HG02588 (cell line): ENCODE measurements at regions not wholly inside any gene's neighbourhood (a gene's known extent, or its start where the extent isn't known, plus 50 kb on each side); places are given as distances from the start of the nearest gene placed in this dataset.

ENCODE experiments used
- ATAC-seq: cut with Tn5 transposase; IDR thresholded peaks from one replicate; pipeline ENCODE4 v1.9.1; 2021; ENCODE audit warnings: mild to moderate bottlenecking, moderate library complexity; ENCODE audit not compliant: unreplicated experiment

GRCh38 chr13:83229574-83230305, 652.5 kb downstream of the SLITRK1 start:
- ATAC-seq, result no peak

- no peak for ATAC-seq
Measured at GRCh38 chr13:83223546-83223945, 658.7 kb downstream of the SLITRK1 start.

GRCh38 chr13:83221813-83222241, 660.4 kb downstream of the SLITRK1 start:
- ATAC-seq, result no peak

GRCh38 chr13:83221256-83221655, 661.0 kb downstream of the SLITRK1 start:
- ATAC-seq, result no peak

GRCh38 chr13:83220241-83220640, 662.0 kb downstream of the SLITRK1 start:
- ATAC-seq, result no peak

- ATAC-seq, result no peak
Measured at GRCh38 chr13:83219832-83220231, 662.4 kb downstream of the SLITRK1 start.

GRCh38 chr13:83216479-83217245, 665.6 kb downstream of the SLITRK1 start:
- no peak for ATAC-seq

- ATAC-seq, result no peak
Measured at GRCh38 chr13:83215627-83216026, 666.6 kb downstream of the SLITRK1 start.

- no peak for ATAC-seq
Measured at GRCh38 chr13:83214452-83214851, 667.8 kb downstream of the SLITRK1 start.

GRCh38 chr13:83211301-83211700, 671.0 kb downstream of the SLITRK1 start:
- no peak for ATAC-seq

- ATAC-seq, result no peak
Measured at GRCh38 chr13:83204886-83205285, 677.4 kb downstream of the SLITRK1 start.

- ATAC-seq, result no peak
Measured at GRCh38 chr13:83201506-83201905, 680.8 kb downstream of the SLITRK1 start.

- ATAC-seq, result no peak
Measured at GRCh38 chr13:83197316-83197715, 685.0 kb downstream of the SLITRK1 start.

- no peak for ATAC-seq
Measured at GRCh38 chr13:83190020-83190419, 692.3 kb downstream of the SLITRK1 start.

GRCh38 chr13:83184819-83185218, 697.5 kb downstream of the SLITRK1 start:
- ATAC-seq, result no peak

GRCh38 chr13:83184150-83184475, 698.2 kb downstream of the SLITRK1 start:
- ATAC-seq, result no peak

- no peak for ATAC-seq
Measured at GRCh38 chr13:83183439-83184149, 698.7 kb downstream of the SLITRK1 start.

- no peak for ATAC-seq
Measured at GRCh38 chr13:83182845-83183244, 699.4 kb downstream of the SLITRK1 start.

- no peak for ATAC-seq
Measured at GRCh38 chr13:83178008-83178407, 704.3 kb downstream of the SLITRK1 start.

- ATAC-seq, result no peak
Measured at GRCh38 chr13:83168590-83168989, 713.7 kb downstream of the SLITRK1 start.

- ATAC-seq, result no peak
Measured at GRCh38 chr13:83167203-83167602, 715.1 kb downstream of the SLITRK1 start.

GRCh38 chr13:83166550-83166949, 715.7 kb downstream of the SLITRK1 start:
- ATAC-seq, result no peak
